ENCODE measurements at regions not wholly inside any gene's neighbourhood (a gene's known extent, or its start where the extent isn't known, plus 50 kb on each side); places are given as distances from the start of the nearest gene placed in this dataset.

GRCh38 chr2:125710561-125710960 is 945.4 kb upstream of the GYPC start:
- TF ChIP-seq CTCF (IDR thresholded peaks at IDR 0.05): no peak
- no peak for TF ChIP-seq ZFX (IDR thresholded peaks at IDR 0.05; ENCODE audit: borderline replicate concordance)

Data from 22Rv1 (cell line).